HG03175 (cell line): ENCODE measurements at regions not wholly inside any gene's neighbourhood (a gene's known extent, or its start where the extent isn't known, plus 50 kb on each side); places are given as distances from the start of the nearest gene placed in this dataset.

ENCODE experiments used
- ATAC-seq: cut with Tn5 transposase; IDR thresholded peaks from one replicate; pipeline ENCODE4 v1.9.1; 2021; ENCODE audit warnings: mild to moderate bottlenecking, moderate library complexity; ENCODE audit not compliant: unreplicated experiment

DNA sequence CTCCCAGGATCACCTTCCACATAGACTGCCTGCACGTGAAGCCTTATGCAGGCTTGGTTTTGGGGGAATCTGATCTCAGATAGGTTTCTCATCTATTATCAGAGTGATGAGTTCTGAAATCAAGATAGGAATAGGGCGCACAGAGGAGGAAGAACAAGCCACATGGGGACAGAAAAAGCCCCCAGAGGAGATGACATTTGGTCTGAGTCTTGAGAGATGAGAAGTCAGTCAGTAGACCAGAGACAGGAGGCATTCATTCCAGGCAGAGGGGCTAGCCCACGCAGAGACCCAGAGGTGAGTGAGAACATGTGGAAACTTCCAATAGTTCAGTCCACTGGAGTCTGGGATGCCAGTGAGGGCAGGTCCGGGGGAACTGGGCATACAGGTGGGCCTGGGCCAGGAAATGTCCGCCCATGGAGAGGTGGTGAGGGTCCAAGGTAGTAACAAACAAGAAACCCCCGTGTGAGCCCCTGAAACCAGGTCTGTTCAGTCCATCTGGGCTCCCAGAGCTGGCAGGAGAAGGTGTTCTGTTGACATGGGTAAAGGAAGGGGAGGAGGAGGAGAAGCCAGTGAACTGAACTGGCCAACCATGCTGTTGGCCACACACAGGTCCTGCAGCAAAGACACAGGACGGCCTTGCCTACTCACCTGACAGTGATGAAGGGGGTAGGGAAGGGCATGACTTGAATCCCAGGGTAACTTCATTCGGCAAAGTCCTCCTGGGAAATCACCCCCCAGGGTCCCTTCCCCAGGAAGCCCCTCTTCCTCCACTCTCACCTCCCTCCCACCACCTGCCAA is 69.3 kb upstream of the SMNDC1 start:
- ATAC-seq, result no peak

DNA sequence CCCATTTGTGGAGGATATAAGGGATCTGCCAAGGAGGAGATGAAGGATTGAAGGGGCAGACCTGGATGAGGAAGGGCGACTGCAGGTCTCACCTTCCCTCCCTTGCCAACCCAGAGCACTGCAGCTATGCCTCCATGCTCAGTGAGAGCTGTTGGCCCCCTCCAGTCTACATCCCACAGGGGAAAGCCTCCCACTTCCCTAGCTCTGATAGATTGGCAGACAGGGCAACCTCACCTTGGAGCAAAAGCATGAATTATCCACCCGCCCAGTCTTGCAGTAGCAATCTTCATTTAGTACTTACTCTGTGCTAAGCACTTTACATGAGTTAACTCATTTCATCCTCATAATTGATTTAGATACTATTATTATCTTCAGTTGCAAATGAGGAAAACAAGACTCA is 70.4 kb upstream of the SMNDC1 start:
- no peak for ATAC-seq

DNA sequence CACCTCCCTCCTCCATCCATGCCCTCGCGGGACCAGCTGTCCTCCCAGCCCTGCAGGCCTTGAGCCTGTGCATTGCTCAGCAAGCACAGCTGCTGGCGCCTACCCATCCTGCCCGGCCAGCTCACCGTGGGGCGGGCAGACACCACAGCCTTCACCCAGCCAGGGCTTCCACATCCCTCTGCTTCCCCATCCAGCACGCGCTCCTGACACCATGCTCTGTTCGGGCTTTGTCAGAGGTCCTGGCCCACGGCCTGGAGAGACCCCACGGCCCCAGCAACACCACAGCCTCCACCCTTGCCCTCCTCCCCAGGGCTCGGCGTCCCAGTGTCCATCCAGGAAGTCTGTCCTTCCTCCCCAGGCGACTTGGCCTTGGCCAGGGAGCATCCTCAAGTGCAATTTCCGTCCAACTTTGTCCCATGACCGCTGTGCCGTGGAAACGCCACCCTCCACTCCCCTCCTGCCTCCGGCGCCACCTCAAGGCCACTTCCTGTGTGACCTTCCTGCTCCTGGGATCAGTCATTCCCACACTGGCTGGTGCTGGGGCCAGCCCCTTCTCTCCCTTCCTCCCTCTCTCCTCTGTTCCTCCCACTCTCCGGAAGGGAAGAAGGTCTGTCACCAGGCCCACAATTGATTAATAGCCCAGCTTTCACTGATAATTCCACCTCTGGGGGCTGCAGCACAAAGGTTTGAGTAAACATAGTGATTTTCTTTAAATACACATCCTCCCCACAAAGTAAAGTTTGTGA is 71.5 kb upstream of the SMNDC1 start:
- ATAC-seq, result no peak

GRCh38 chr10:110376767-110377160 is 72.0 kb upstream of the SMNDC1 start:
- ATAC-seq, result no peak

GRCh38 chr10:110378006-110378405 is 73.3 kb upstream of the SMNDC1 start:
- ATAC-seq, result no peak

- no peak for ATAC-seq
These were observed 73.9 kb upstream of the SMNDC1 start for GRCh38 chr10:110378533-110379108.

DNA sequence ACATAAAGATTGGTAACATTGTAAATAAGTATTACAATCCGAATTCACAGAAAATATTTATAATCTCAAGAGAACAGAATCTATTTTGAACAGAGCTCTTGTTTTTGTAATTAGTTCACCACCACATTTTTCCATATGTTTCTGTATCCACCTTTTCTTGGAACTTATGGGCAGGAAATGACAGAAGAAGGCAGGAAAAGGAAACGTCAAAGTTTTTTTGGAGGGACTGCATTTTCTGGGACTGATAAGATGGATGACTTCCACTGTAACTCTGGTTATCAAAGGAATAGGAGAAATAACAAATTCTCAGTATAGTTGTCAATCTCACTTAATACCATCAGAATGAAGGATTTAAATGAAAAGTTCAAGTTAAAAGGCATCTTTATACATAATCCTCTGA is 75.1 kb upstream of the SMNDC1 start:
- ATAC-seq, result no peak

DNA sequence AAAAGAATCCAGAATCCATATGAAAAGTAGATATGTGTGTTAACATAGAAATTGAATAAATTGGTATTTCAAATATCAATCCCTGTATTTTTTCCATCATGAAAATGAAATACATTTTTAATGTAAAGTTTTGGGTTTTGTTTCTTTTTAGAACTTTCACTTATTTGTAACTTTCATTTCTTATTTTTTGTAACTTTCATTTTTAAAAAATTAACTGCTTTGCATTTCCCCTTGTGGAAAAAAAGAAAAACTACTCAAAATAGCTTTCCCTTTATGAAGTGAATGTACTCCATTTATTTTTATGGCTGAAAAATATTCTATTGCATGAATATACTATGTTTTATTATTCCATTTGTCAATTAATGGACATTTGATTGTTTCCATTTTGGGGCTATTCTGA is 75.6 kb upstream of the SMNDC1 start:
- no peak for ATAC-seq

DNA sequence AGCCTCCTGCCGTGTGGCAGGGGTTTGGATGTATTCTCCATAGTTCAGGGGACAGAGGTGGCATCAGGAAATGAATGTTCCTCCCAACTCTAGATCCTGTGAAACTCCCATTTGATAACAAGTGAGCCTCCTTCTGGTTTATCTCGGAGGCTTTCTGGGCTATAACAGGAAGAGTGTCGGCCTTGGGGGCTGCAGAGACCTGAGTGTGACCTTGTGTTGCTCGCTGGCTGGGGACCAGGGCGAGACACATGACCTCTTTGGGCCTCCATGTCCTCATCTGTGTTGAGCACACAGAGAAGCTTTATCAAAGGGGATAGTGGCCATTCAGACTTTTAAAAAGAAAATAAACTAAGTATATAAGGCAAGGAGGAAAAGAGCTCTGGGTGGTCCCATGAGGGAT is 78.0 kb upstream of the SMNDC1 start:
- ATAC-seq, result no peak

DNA sequence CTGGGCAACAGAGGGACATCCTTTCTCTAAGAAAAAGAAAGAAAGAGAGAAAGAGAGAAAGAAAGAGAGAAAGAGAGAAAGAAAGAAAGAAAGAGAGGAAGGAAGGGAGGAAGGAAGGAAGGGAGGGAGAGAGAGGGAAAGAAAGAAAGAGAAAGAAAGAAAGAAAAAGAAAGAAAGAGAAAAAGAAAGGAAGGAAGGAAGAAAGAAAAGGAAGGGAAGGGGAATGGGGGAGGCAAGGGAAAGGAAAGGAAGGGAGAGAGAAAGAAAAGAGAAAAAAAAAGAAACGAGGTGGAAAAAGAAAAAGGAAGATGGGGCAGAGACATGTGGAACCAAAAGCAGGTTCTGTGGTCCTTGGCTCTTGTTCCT is 82.9 kb upstream of the SMNDC1 start:
- ATAC-seq, result no peak

DNA sequence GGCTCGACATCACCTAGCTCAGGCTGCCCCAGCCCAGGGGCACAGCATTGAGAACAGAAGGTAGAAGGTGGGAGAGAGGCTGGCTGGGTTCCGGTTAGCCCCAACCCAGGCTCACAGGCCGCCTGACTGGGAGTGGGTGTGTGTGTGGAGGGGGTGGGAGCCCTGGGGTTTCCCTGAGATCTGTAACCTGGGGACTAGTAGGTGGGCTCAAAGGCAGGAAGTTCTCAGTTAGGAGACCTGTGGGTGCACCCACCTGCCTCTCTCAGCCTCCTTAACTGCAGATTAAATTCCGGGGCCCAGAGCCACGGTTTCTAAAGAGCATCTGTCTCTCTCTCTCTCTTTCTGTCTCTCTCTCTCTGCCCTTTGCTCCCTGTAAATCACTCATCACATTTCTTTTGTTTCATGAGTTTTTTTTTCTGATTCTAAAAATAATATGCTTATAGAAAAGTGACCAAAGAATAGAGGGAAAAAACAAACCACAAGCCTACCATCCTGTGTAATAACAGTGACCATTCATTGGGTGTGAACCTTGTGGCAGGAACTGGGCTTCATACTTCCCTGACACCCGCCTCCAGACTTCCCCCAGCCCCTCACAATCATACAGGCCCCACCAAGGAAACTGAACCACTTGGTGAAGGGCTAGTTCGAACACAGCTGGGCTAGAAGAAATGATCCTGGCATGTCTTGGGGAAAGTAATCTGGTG is 83.4 kb upstream of the SMNDC1 start:
- peak; percentile 78 for ATAC-seq

- ATAC-seq, result no peak
These were observed 84.0 kb upstream of the SMNDC1 start for GRCh38 chr10:110388687-110389052.

DNA sequence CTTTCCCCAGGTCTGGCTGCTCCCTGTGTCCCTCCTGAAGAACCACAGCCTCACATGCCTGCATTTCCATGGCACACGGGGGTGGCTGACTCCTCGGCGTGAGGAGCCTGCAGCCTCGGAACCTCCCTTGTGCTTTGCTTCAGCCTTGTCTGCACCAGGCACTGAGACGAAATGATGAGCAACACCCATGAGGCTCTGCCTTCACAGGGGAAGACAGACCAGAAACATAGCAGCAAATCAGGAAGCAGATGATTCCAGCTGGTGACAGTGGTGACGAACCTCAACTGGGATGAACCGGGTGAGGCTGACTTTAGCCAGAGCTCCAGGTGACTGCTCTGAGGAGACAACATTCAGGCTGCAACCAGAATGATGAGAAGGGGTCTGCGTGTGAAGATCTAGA is 84.5 kb upstream of the SMNDC1 start:
- no peak for ATAC-seq

DNA sequence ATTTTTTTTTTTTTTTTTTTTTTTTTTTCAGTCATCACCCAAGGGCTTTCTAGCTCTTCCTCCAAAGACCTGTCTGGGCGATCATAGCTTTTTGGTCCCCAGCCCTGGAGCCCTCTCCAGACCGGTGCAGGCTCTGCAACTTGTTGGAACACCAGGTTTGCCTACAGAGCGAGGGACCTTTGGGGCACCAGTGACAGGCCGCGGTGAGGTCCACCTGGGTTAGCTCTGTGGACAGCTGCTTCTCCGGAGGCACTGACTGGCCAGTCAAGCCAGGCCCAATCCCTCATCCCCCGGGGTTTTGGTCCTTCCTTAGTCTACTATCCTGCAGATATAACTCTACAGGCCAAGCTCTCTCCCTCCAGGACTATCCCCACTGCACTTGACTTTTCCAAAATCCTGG is 86.8 kb upstream of the SMNDC1 start:
- ATAC-seq, result no peak

- no peak for ATAC-seq
These were observed 87.4 kb upstream of the SMNDC1 start for GRCh38 chr10:110392121-110392520.

GRCh38 chr10:110392868-110393740 is 88.4 kb upstream of the SMNDC1 start:
- no peak for ATAC-seq

- no peak for ATAC-seq
These were observed 89.1 kb upstream of the SMNDC1 start for GRCh38 chr10:110393866-110394265.

- ATAC-seq, result no peak
These were observed 89.6 kb upstream of the SMNDC1 start for GRCh38 chr10:110394296-110394695.

DNA sequence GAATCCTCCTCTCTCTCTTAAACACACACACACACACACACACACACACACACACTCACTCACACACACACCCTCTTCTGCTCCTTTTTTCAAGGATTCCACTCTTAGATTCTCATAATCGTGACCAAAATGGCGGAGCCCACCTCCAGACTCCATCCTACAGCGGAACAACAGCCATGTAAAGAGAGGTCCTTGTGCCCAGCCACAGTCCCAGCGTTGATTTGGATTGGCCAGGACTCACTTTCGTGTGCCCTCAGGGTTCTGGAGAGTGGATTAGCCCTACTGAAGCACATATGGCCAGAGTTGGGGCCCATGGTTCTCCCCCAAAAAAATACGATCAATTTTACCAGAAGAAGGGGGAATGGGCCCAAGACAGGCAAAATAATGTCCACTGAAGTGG is 90.2 kb upstream of the SMNDC1 start:
- no peak for ATAC-seq

- peak; percentile 77 for ATAC-seq
These were observed 90.9 kb upstream of the SMNDC1 start for GRCh38 chr10:110395350-110396283.
